Cardiac fibroblast (primary cell): ENCODE measurements at regions not wholly inside any gene's neighbourhood (a gene's known extent, or its start where the extent isn't known, plus 50 kb on each side); places are given as distances from the start of the nearest gene placed in this dataset.

Experiments
- DNase-seq, 2 donors: peaks; one replicate each; pipeline versions ENCODE4 v3.0.0 to v3.0.0-alpha.2; 2010; ENCODE audit warnings: low read depth in 2 of 2
- H3K4me3 ChIP-seq, 2 donors: replicated peaks in 1 of 2; 1 replicate in 1 of 2; 2 replicates in 1 of 2; pipeline ENCODE4 v1.5.1; 2011; ENCODE audit warnings: low read depth in 2 of 2, low read length in 2 of 2, mild to moderate bottlenecking in 2 of 2, moderate library complexity in 1 of 2
- CTCF ChIP-seq: IDR thresholded peaks from one replicate; pipeline ENCODE4 v1.5.1; 2011; ENCODE audit warnings: low read depth, mild to moderate bottlenecking, low read length, inconsistent platforms

- DNase-seq = no peak
- TF ChIP-seq CTCF = no peak
- H3K4me3 ChIP-seq = no peak overlapping the region
Observed at GRCh38 chr13:79229761-79230160, 176.3 kb downstream of the RBM26 start.

- no peak for DNase-seq
- TF ChIP-seq CTCF = no peak
- H3K4me3 ChIP-seq = no peak overlapping the region
Observed at GRCh38 chr13:79228972-79229371, 177.1 kb downstream of the RBM26 start.

GRCh38 chr13:79227418-79227817 is 178.6 kb downstream of the RBM26 start:
- no peak for TF ChIP-seq CTCF
- H3K4me3 ChIP-seq = no peak overlapping the region
- DNase-seq = no peak

GRCh38 chr13:79226938-79227337 is 179.1 kb downstream of the RBM26 start:
- TF ChIP-seq CTCF = no peak
- no peak for DNase-seq
- no peak overlapping the region for H3K4me3 ChIP-seq

GRCh38 chr13:79226250-79226649 is 179.8 kb downstream of the RBM26 start:
- H3K4me3 ChIP-seq = no peak overlapping the region
- TF ChIP-seq CTCF = no peak
- DNase-seq = no peak

GRCh38 chr13:79225487-79226232 is 180.4 kb downstream of the RBM26 start:
- peak in 1 of 2 donors; percentile 2 for DNase-seq
- TF ChIP-seq CTCF = no peak

More at GRCh38 chr13:79225487-79226232, 180.4 kb downstream of the RBM26 start:
- H3K4me3 ChIP-seq = no peak overlapping the region
